OCI-LY7 (cell line): ENCODE measurements at regions not wholly inside any gene's neighbourhood (a gene's known extent, or its start where the extent isn't known, plus 50 kb on each side); places are given as distances from the start of the nearest gene placed in this dataset.

Source experiments
- BruUV-seq: library from RNA; stranded (reverse); fragments of 400-500 nt; replicated peaks from 2 replicates; lab custom pipeline; 2021; lab: Mats Ljungman, UMichigan
- CTCF ChIA-PET: fragments of 300-600 bp; sonication (Branson Sonifier 250); formaldehyde crosslinking; loops from one replicate; lab custom pipeline; 2022; ENCODE audit warnings: antibody characterized with exemption; ENCODE audit not compliant: unreplicated experiment; lab: Charles Lee
- POLR2A ChIA-PET: fragments of 300-600 bp; sonication (Branson Sonifier 250); formaldehyde crosslinking; loops from one replicate; lab custom pipeline; 2022; ENCODE audit warnings: antibody characterized with exemption; lab: Charles Lee
- DNase-seq: peaks from one replicate; pipeline ENCODE4 v3.0.0-alpha.2; 2015; ENCODE audit warnings: low spot score
- H2AFZ ChIP-seq: fragments of 200-600 bp; sonication (generic), shearing (Covaris generic); 2 replicates; pipeline ENCODE4 v1.6.1; 2014; ENCODE audit warnings: mild to moderate bottlenecking, antibody characterized with exemption, low read length, moderate library complexity
- H3K27ac ChIP-seq: fragments of 200-600 bp; sonication (generic); 2 replicates; pipeline ENCODE4 v1.5.1; 2014; ENCODE audit warnings: mixed run types, low read depth, mild to moderate bottlenecking, moderate library complexity, low read length, inconsistent platforms; ENCODE audit not compliant: poor library complexity, severe bottlenecking
- H3K36me3 ChIP-seq: fragments of 200-600 bp; sonication (generic); 2 replicates; pipeline ENCODE4 v1.6.1; 2014; ENCODE audit warnings: mild to moderate bottlenecking, antibody characterized with exemption, low read length, moderate library complexity, mixed read lengths; ENCODE audit not compliant: insufficient read depth
- H3K4me1 ChIP-seq: fragments of 200-600 bp; sonication (generic); 2 replicates; pipeline ENCODE4 v1.5.1; 2014; ENCODE audit warnings: mild to moderate bottlenecking, low read length; ENCODE audit not compliant: insufficient read depth, poor library complexity, severe bottlenecking
- H3K4me2 ChIP-seq: fragments of 200-600 bp; sonication (generic); 2 replicates; pipeline ENCODE4 v1.6.1; 2014; ENCODE audit warnings: mild to moderate bottlenecking, low read length
- H3K4me3 ChIP-seq: fragments of 200-600 bp; sonication (generic); 2 replicates; pipeline ENCODE4 v1.5.1; 2014; ENCODE audit warnings: mild to moderate bottlenecking, low read depth, low read length; ENCODE audit not compliant: poor library complexity, severe bottlenecking
- H3K79me2 ChIP-seq: fragments of 200-600 bp; sonication (generic); 2 replicates; pipeline ENCODE4 v1.6.1; 2016; ENCODE audit warnings: low read depth, mild to moderate bottlenecking, low read length, moderate library complexity, mixed read lengths; ENCODE audit not compliant: insufficient read depth
- H3K9me2 ChIP-seq: fragments of 200-600 bp; sonication (generic); 2 replicates; pipeline ENCODE4 v1.6.1; 2016; ENCODE audit warnings: mild to moderate bottlenecking, low read length, mixed read lengths; ENCODE audit not compliant: insufficient read depth
- H3K9me3 ChIP-seq: fragments of 200-600 bp; sonication (generic); 2 replicates; pipeline ENCODE4 v1.6.1; 2014; ENCODE audit warnings: mild to moderate bottlenecking, mixed run types, low read length, mixed read lengths
- H4K20me1 ChIP-seq: fragments of 200-600 bp; sonication (generic); 2 replicates; pipeline ENCODE4 v1.6.1; 2014; ENCODE audit warnings: mild to moderate bottlenecking, antibody characterized with exemption, low read length, moderate library complexity, mixed read lengths; ENCODE audit not compliant: insufficient read depth
- EZH2phosphoT487 ChIP-seq: fragments of 200-600 bp; sonication (generic); IDR thresholded peaks from 2 replicates; pipeline ENCODE4 v1.6.1; 2018; ENCODE audit warnings: low read depth, borderline replicate concordance, mild to moderate bottlenecking, mixed run types, antibody characterized with exemption, low read length, moderate library complexity, mixed read lengths
- intact Hi-C: fragments of 100-400 bp; cut with micrococcal nuclease; formaldehyde crosslinking; loops from one replicate; pipeline ENCODE4 v1.10.0; 2022; ENCODE audit not compliant: unreplicated experiment
- TF ChIP-seq, protein P1 (sequence below): fragments of 200-600 bp; sonication (generic); conservative IDR thresholded peaks from 2 replicates; pipeline ENCODE4 v1.5.1; 2014; ENCODE audit warnings: mild to moderate bottlenecking, antibody characterized with exemption, low read length, moderate library complexity, mixed read lengths

DNA sequence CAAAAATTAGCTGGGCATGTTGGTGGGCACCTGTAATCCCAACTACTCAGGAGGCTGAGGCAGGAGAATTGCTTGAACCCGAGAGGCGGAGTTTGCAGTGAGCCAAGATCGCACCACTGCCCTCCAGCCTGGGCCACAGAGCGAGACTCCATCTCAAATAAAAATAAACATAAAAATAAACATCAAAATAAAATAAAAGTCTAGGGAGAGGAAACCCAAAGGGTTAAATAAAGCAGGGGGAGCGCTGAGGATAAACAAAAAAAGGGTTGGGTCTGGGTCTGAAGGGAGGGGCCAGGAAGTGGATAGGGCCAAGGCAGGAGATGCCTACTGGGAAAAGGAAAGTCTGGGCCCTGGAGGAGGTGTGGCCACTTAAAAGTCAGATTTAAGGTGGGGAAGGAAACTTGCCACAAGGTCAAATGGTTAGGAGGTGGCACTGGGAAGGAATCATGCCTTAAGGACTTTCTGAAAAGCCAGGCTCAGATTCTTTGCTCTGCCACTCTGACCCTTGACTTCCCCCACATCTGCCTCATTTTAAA lies 150.0 kb downstream of the ADSS2 start:
- H2AFZ ChIP-seq: no peak overlapping the region
- no peak for DNase-seq
- BruUV-seq: no TSS peak
- H3K9me2 ChIP-seq: no peaks in the 10 kb centered on the region
- TF ChIP-seq EZH2phosphoT487: no peak
- TF ChIP-seq, protein P1, sequence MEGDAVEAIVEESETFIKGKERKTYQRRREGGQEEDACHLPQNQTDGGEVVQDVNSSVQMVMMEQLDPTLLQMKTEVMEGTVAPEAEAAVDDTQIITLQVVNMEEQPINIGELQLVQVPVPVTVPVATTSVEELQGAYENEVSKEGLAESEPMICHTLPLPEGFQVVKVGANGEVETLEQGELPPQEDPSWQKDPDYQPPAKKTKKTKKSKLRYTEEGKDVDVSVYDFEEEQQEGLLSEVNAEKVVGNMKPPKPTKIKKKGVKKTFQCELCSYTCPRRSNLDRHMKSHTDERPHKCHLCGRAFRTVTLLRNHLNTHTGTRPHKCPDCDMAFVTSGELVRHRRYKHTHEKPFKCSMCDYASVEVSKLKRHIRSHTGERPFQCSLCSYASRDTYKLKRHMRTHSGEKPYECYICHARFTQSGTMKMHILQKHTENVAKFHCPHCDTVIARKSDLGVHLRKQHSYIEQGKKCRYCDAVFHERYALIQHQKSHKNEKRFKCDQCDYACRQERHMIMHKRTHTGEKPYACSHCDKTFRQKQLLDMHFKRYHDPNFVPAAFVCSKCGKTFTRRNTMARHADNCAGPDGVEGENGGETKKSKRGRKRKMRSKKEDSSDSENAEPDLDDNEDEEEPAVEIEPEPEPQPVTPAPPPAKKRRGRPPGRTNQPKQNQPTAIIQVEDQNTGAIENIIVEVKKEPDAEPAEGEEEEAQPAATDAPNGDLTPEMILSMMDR: no peak
- CTCF ChIA-PET: no interaction called here
- H3K4me3 ChIP-seq: no peak overlapping the region
- POLR2A ChIA-PET: no interaction called here
- intact Hi-C loops: no loop called here
- no peaks in the 10 kb centered on the region for H3K36me3 ChIP-seq
- no peaks in the 10 kb centered on the region for H3K79me2 ChIP-seq
- H3K27ac ChIP-seq: no peak overlapping the region
- peaks cover 4% of the 10 kb centered on the region for H3K4me1 ChIP-seq
- no peaks in the 10 kb centered on the region for H3K9me3 ChIP-seq
- H4K20me1 ChIP-seq: no peaks in the 10 kb centered on the region
- H3K4me2 ChIP-seq: no peak overlapping the region

DNA sequence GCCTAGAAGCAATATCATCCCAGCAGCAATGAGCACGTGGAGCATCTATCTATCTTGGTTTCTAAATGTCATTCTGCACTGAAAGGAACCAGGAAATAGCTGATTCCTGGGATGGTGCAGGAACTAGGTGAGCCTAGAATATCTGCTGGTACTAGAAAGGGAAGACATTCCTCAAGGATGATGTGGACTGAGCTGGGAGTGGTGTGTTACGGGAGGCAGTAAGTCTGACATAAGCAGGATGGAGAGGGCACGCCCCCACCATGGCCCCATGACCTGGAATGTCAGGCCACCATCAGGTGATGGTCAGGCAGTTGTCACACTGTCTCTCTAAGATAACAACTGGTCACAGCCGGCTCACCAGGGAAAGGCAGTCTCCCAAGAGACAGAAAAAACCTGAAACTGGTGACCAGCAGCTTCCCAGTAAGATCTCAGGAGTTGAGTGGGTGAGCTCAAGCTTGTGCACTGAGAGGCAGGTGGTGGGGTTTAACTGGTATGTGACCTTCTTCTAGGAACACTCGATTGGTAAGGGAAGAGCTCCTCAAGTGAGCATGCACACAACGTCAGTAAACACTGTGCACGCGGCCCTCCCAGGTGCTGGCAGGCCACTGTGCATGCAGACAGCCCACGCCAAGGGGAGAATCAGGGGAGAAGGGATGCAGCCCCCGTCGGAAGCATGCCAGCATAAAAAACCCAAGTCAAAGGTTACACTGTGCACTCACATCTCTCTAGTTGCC lies 148.7 kb downstream of the ADSS2 start:
- no peak for DNase-seq
- Histone ChIP-seq H3K4me1 (peaks cover 4% of the 10 kb centered on the region), H3K9me3 (no peaks in the 10 kb centered on the region), H3K36me3 (no peaks in the 10 kb centered on the region), H3K79me2 (no peaks in the 10 kb centered on the region), H3K4me3 (no peak overlapping the region), H3K9me2 (no peaks in the 10 kb centered on the region), H3K4me2 (no peak overlapping the region), H3K27ac (no peak overlapping the region), H2AFZ (no peak overlapping the region), H4K20me1 (no peaks in the 10 kb centered on the region)
- no TSS peak for BruUV-seq
- CTCF ChIA-PET: interaction anchor here (0.6 kb wide), 1 partner anchor 202 kb away, joined by 3 read pairs; no protein-coding TSS in a partner anchor
- TF ChIP-seq, protein P1: no peak
- TF ChIP-seq EZH2phosphoT487: no peak
- intact Hi-C loops: no loop called here
- POLR2A ChIA-PET: interaction anchor here (1.1 kb wide), 1 partner anchor 17 kb away, joined by 3 read pairs; no protein-coding TSS in a partner anchor

DNA sequence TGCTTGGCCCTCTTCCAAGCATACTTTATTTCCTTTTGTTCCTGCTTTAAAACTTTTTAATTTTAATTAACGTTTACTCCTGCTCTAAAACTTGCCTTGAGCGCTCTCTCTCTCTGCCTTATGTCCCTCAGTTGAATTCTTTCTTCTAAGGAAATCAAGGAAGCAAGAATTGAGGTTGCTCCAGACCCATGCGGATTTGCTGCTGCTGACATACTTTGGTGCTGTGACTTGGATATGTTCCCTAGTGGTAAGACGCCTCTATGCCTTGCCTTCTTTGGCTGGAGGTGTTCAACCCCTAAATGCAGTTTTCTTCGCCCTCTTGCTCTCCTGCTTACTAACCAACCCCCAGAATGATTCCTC lies 148.1 kb downstream of the ADSS2 start:
- Histone ChIP-seq H3K79me2 (no peaks in the 10 kb centered on the region), H3K4me2 (no peak overlapping the region), H3K4me3 (no peak overlapping the region), H3K4me1 (peaks cover 4% of the 10 kb centered on the region), H3K9me3 (no peaks in the 10 kb centered on the region), H3K27ac (no peak overlapping the region), H3K36me3 (no peaks in the 10 kb centered on the region), H2AFZ (no peak overlapping the region), H3K9me2 (no peaks in the 10 kb centered on the region), H4K20me1 (no peaks in the 10 kb centered on the region)
- ChIA-PET POLR2A (no interaction called here), CTCF (no interaction called here)
- no TSS peak for BruUV-seq
- TF ChIP-seq EZH2phosphoT487: no peak
- TF ChIP-seq, protein P1: no peak
- no peak for DNase-seq
- intact Hi-C loops: no loop called here
